Panc1 (cell line): ENCODE measurements at regions not wholly inside any gene's neighbourhood (a gene's known extent, or its start where the extent isn't known, plus 50 kb on each side); places are given as distances from the start of the nearest gene placed in this dataset.

ENCODE experiments used
- ATAC-seq: fragments of 200-7000 bp; cut with Tn5 transposase; 2 replicates; pipeline ENCODE4 v1.9.1; 2020; ENCODE audit warnings: mild to moderate bottlenecking, moderate library complexity
- BruUV-seq: library from RNA; stranded (reverse); fragments of 400-500 nt; replicated peaks from 2 replicates; lab custom pipeline; 2021; lab: Mats Ljungman, UMichigan
- CTCF ChIA-PET: fragments of 300-600 bp; sonication (Branson Sonifier 250); formaldehyde crosslinking; loops from one replicate; lab custom pipeline; 2022; ENCODE audit warnings: antibody characterized with exemption; lab: Charles Lee
- POLR2A ChIA-PET: fragments of 300-600 bp; sonication (Branson Sonifier 250); formaldehyde crosslinking; loops from one replicate; lab custom pipeline; 2022; ENCODE audit warnings: antibody characterized with exemption; lab: Charles Lee
- DNase-seq: peaks from one replicate; pipeline ENCODE4 v3.0.0-alpha.2; 2010; ENCODE audit warnings: low read depth, low spot score
- H3K27ac ChIP-seq: 2 replicates; pipeline ENCODE4 v1.5.1; 2011; ENCODE audit warnings: mild to moderate bottlenecking, low read length, inconsistent platforms
- H3K27me3 ChIP-seq: fragments of 200-500 bp; sonication (Bioruptor generic); 2 replicates; pipeline ENCODE4 v1.6.0; 2014; ENCODE audit warnings: low read length, inconsistent platforms; ENCODE audit not compliant: control insufficient read depth, insufficient read depth
- H3K36me3 ChIP-seq: fragments of 200-500 bp; sonication (Bioruptor generic); 2 replicates; pipeline ENCODE4 v1.5.1; 2014; ENCODE audit warnings: inconsistent platforms, mild to moderate bottlenecking, low read length, moderate library complexity; ENCODE audit not compliant: control insufficient read depth, insufficient read depth
- H3K4me1 ChIP-seq: 2 replicates; pipeline ENCODE4 v1.5.1; 2011; ENCODE audit warnings: inconsistent platforms, mild to moderate bottlenecking, low read length, moderate library complexity; ENCODE audit not compliant: control insufficient read depth, insufficient read depth
- H3K4me3 ChIP-seq, 2 experiments: 2 replicates each; pipeline ENCODE4 v1.5.1; 2011 to 2012; ENCODE audit warnings: low read depth in 2 of 2, low read length in 2 of 2, mild to moderate bottlenecking in 2 of 2, inconsistent platforms in 1 of 2, moderate library complexity in 1 of 2
- H3K9me3 ChIP-seq: fragments of 200-500 bp; sonication (Bioruptor generic); 2 replicates; pipeline ENCODE4 v1.5.1; 2014; ENCODE audit warnings: low read depth, mild to moderate bottlenecking, inconsistent platforms, low read length, moderate library complexity; ENCODE audit not compliant: control insufficient read depth, insufficient read depth
- CTCF ChIP-seq: fragments of 450-650 bp; IDR thresholded peaks from 2 replicates; pipeline ENCODE4 v1.5.1; 2017; ENCODE audit warnings: mild to moderate bottlenecking
- POLR2AphosphoS5 ChIP-seq: IDR thresholded peaks from 2 replicates; pipeline ENCODE4 v1.6.1; 2012; ENCODE audit warnings: mild to moderate bottlenecking, low read depth, low read length, moderate library complexity
- REST ChIP-seq, 2 experiments: IDR thresholded peaks; 2 replicates each; pipeline ENCODE4 v1.6.1; 2011 to 2012; ENCODE audit warnings: low read depth in 2 of 2, control low read depth in 1 of 2, low read length in 1 of 2, mild to moderate bottlenecking in 1 of 2, moderate library complexity in 1 of 2; ENCODE audit not compliant: insufficient read depth in 1 of 2
- SIN3A ChIP-seq: IDR thresholded peaks from 2 replicates; pipeline ENCODE4 v1.6.1; 2012; ENCODE audit warnings: low read depth, mild to moderate bottlenecking, low read length, moderate library complexity, borderline replicate concordance; ENCODE audit not compliant: insufficient read depth
- TCF7L2 ChIP-seq: IDR thresholded peaks from 2 replicates; pipeline ENCODE4 v1.6.1; 2011; ENCODE audit warnings: mild to moderate bottlenecking, low read depth, low read length, inconsistent platforms
- in situ Hi-C: cut with HindIII; loops from 2 replicates; pipeline ENCODE4 v1.10.0; 2016; ENCODE audit warnings: low sequenced_read_pairs, low pct_unique_long_range_greater_than_20kb
- intact Hi-C: fragments of 100-400 bp; cut with micrococcal nuclease; formaldehyde crosslinking; loops from one replicate; pipeline ENCODE4 v1.10.0; 2022; ENCODE audit not compliant: unreplicated experiment

- POLR2A ChIA-PET: no interaction called here
- DNase-seq (no peak), ATAC-seq (no peak)
- intact Hi-C loops: no loop called here
- Histone ChIP-seq H3K4me1 (no peaks in the 10 kb centered on the region), H3K27ac (no peak overlapping the region), H3K9me3 (no peaks in the 10 kb centered on the region), H3K36me3 (no peaks in the 10 kb centered on the region), H3K4me3 (no peak overlapping the region), H3K27me3 (no peaks in the 10 kb centered on the region)
- TF ChIP-seq SIN3A (no peak), TCF7L2 (no peak), POLR2AphosphoS5 (no peak), CTCF (no peak), REST (IDR thresholded peaks at IDR 0.05; ENCODE audit: insufficient read depth in 1 of 2, low read depth in 2 of 2, low read length in 1 of 2) (no peak)
- CTCF ChIA-PET: no interaction called here
- in situ Hi-C loops: no loop called here
- no TSS peak for BruUV-seq
Measured at GRCh38 chr4:7138223-7139166, 53.8 kb upstream of the SORCS2 start.

GRCh38 chr4:7137326-7138200 is 54.8 kb upstream of the SORCS2 start:
- H3K27me3 ChIP-seq: no peaks in the 10 kb centered on the region
- ChIA-PET CTCF (no interaction called here), POLR2A (no interaction called here)
- intact Hi-C loops: no loop called here
- in situ Hi-C loops: no loop called here
- no peaks in the 10 kb centered on the region for H3K4me1 ChIP-seq
- H3K27ac ChIP-seq: no peak overlapping the region
- no peak overlapping the region for H3K4me3 ChIP-seq
- DNase-seq (no peak), ATAC-seq (no peak)
- BruUV-seq: no TSS peak
- no peak for TF ChIP-seq POLR2AphosphoS5
- no peaks in the 10 kb centered on the region for H3K9me3 ChIP-seq
- no peaks in the 10 kb centered on the region for H3K36me3 ChIP-seq
